Ovary (tissue), 3 donors: ENCODE measurements at regions not wholly inside any gene's neighbourhood (a gene's known extent, or its start where the extent isn't known, plus 50 kb on each side); places are given as distances from the start of the nearest gene placed in this dataset.

Experiments used
- CTCF ChIP-seq, 3 donors: fragments of 450-650 bp in 2 of 3; fragments of 200-600 bp in 1 of 3; IDR thresholded peaks; one replicate each; pipeline versions ENCODE4 v1.5.1 to v1.8.0; 2016 to 2022; ENCODE audit warnings: antibody characterized with exemption in 3 of 3, mild to moderate bottlenecking in 1 of 3
- EP300 ChIP-seq: sonication (generic); formaldehyde crosslinking; IDR thresholded peaks from one replicate; pipeline ENCODE4 v1.6.1; 2017; ENCODE audit warnings: antibody characterized with exemption
- POLR2A ChIP-seq: fragments of 450-650 bp; IDR thresholded peaks from one replicate; pipeline ENCODE4 v1.6.1; 2017; ENCODE audit warnings: antibody characterized with exemption, mild to moderate bottlenecking, moderate library complexity
- donor health status: DM: no; HTN: no; CAD: no.

- TF ChIP-seq CTCF (IDR thresholded peaks at IDR 0.05) = no peak
- TF ChIP-seq POLR2A = no peak
- TF ChIP-seq EP300 = no peak
These were observed 86.9 kb upstream of the MGAT5 start for GRCh38 chr2:134167015-134167414.
